H9 (cell line): ENCODE measurements at regions not wholly inside any gene's neighbourhood (a gene's known extent, or its start where the extent isn't known, plus 50 kb on each side); places are given as distances from the start of the nearest gene placed in this dataset.

Experiments used
- DNase-seq: peaks from one replicate; pipeline ENCODE4 v3.0.0-alpha.2; 2017
- H2AFZ ChIP-seq: one replicate; pipeline ENCODE4 v1.6.1; 2013; ENCODE audit warnings: mild to moderate bottlenecking, low read length, control low read depth, moderate library complexity
- H2AK5ac ChIP-seq: 2 replicates; pipeline ENCODE4 v1.6.1; 2013; ENCODE audit warnings: low read length, control low read depth, mixed read lengths; ENCODE audit not compliant: insufficient read length
- H2BK120ac ChIP-seq: one replicate; pipeline ENCODE4 v1.6.1; 2013; ENCODE audit warnings: low read depth, mild to moderate bottlenecking, low read length, control low read depth, inconsistent platforms; ENCODE audit not compliant: poor library complexity, severe bottlenecking
- H2BK12ac ChIP-seq: 2 replicates; pipeline ENCODE4 v1.6.1; 2013; ENCODE audit warnings: low read length, control low read depth, mixed read lengths, low read depth; ENCODE audit not compliant: insufficient read length
- H2BK15ac ChIP-seq: 2 replicates; pipeline ENCODE4 v1.6.1; 2013; ENCODE audit warnings: low read depth, low read length, control low read depth
- H2BK20ac ChIP-seq: one replicate; pipeline ENCODE4 v1.6.1; 2013; ENCODE audit warnings: low read depth, mild to moderate bottlenecking, low read length, control low read depth, inconsistent platforms; ENCODE audit not compliant: poor library complexity, severe bottlenecking
- H2BK5ac ChIP-seq: 2 replicates; pipeline ENCODE4 v1.6.1; 2013; ENCODE audit warnings: low read length, control low read depth, mixed read lengths; ENCODE audit not compliant: insufficient read length
- H3K14ac ChIP-seq: 2 replicates; pipeline ENCODE4 v1.6.1; 2013; ENCODE audit warnings: low read length, control low read depth; ENCODE audit not compliant: insufficient read depth
- H3K18ac ChIP-seq: 2 replicates; pipeline ENCODE4 v1.6.1; 2013; ENCODE audit warnings: low read depth, mild to moderate bottlenecking, mixed read lengths, low read length, control low read depth; ENCODE audit not compliant: insufficient read length
- H3K23ac ChIP-seq: 2 replicates; pipeline ENCODE4 v1.6.1; 2013; ENCODE audit warnings: low read length, control low read depth, mixed read lengths, low read depth; ENCODE audit not compliant: insufficient read length
- H3K23me2 ChIP-seq: 2 replicates; pipeline ENCODE4 v1.6.1; 2013; ENCODE audit warnings: low read depth, mild to moderate bottlenecking, mixed read lengths, low read length, control low read depth; ENCODE audit not compliant: insufficient read length, poor library complexity, severe bottlenecking
- H3K27ac ChIP-seq: 2 replicates; pipeline ENCODE4 v1.5.1; 2013; ENCODE audit warnings: low read length, control low read depth, mixed read lengths, low read depth; ENCODE audit not compliant: insufficient read length
- H3K27me3 ChIP-seq: 2 replicates; pipeline ENCODE4 v1.6.1; 2013; ENCODE audit warnings: low read length, control low read depth, inconsistent platforms; ENCODE audit not compliant: insufficient read depth
- H3K4ac ChIP-seq: 2 replicates; pipeline ENCODE4 v1.6.1; 2013; ENCODE audit warnings: low read depth, mild to moderate bottlenecking, control low read depth, inconsistent platforms, low read length, moderate library complexity
- H3K4me1 ChIP-seq: 2 replicates; pipeline ENCODE4 v1.6.1; 2013; ENCODE audit warnings: low read length, control low read depth, inconsistent platforms; ENCODE audit not compliant: insufficient read depth
- H3K4me2 ChIP-seq: 2 replicates; pipeline ENCODE4 v1.6.1; 2013; ENCODE audit warnings: low read length, control low read depth, mixed read lengths; ENCODE audit not compliant: insufficient read length, insufficient read depth
- H3K56ac ChIP-seq: 2 replicates; pipeline ENCODE4 v1.6.1; 2013; ENCODE audit warnings: low read depth, mild to moderate bottlenecking, mixed read lengths, low read length, control low read depth; ENCODE audit not compliant: insufficient read length
- H3K79me1 ChIP-seq: 2 replicates; pipeline ENCODE4 v1.6.1; 2013; ENCODE audit warnings: low read depth, mild to moderate bottlenecking, moderate library complexity, low read length, control low read depth, inconsistent platforms; ENCODE audit not compliant: insufficient read depth, poor library complexity, severe bottlenecking
- H3K79me2 ChIP-seq: 2 replicates; pipeline ENCODE4 v1.6.1; 2013; ENCODE audit warnings: low read length, control low read depth, inconsistent platforms; ENCODE audit not compliant: insufficient read depth
- H3K9ac ChIP-seq: 2 replicates; pipeline ENCODE4 v1.6.1; 2013; ENCODE audit warnings: low read length, control low read depth, mixed read lengths; ENCODE audit not compliant: insufficient read length; ENCODE audit errors: extremely low read depth
- H3K9me3 ChIP-seq: one replicate; pipeline ENCODE4 v1.6.1; 2013; ENCODE audit warnings: low read depth, low read length, inconsistent platforms; ENCODE audit not compliant: control insufficient read depth
- H3T11ph ChIP-seq: one replicate; pipeline ENCODE4 v1.6.1; 2013; ENCODE audit warnings: mild to moderate bottlenecking, low read length, control low read depth, inconsistent platforms
- H4K20me1 ChIP-seq: one replicate; pipeline ENCODE4 v1.6.1; 2013; ENCODE audit not compliant: control insufficient read depth, insufficient read length, insufficient read depth
- H4K5ac ChIP-seq: 2 replicates; pipeline ENCODE4 v1.6.1; 2013; ENCODE audit warnings: low read depth, mild to moderate bottlenecking, mixed read lengths, low read length, control low read depth; ENCODE audit not compliant: insufficient read length
- H4K8ac ChIP-seq: replicated peaks from 2 replicates; pipeline ENCODE4 v1.6.1; 2013; ENCODE audit warnings: low read length, control low read depth, mixed read lengths, low read depth; ENCODE audit not compliant: insufficient read length
- H4K91ac ChIP-seq: 2 replicates; pipeline ENCODE4 v1.6.1; 2013; ENCODE audit warnings: low read depth, mild to moderate bottlenecking, moderate library complexity, mixed read lengths, low read length, control low read depth; ENCODE audit not compliant: insufficient read length
- H3K27ac Mint-ChIP-seq, 3 experiments: 2 replicates in 2 of 3; 3 replicates in 1 of 3; pipeline ENCODE4 v1.8.0; 2020 to 2021; ENCODE audit warnings: mixed read lengths in 3 of 3, mild to moderate bottlenecking in 1 of 3, moderate library complexity in 1 of 3
- H3K27me3 Mint-ChIP-seq: 2 replicates; pipeline ENCODE4 v1.8.0; 2021; ENCODE audit warnings: low read depth, mild to moderate bottlenecking, moderate library complexity, mixed read lengths
- H3K36me3 Mint-ChIP-seq, 3 experiments: 2 replicates in 2 of 3; 3 replicates in 1 of 3; pipeline ENCODE4 v1.8.0; 2020 to 2021; ENCODE audit warnings: low read depth in 3 of 3, mixed read lengths in 3 of 3; ENCODE audit not compliant: insufficient read depth in 1 of 3
- H3K4me1 Mint-ChIP-seq, 2 experiments: 2 replicates each; pipeline ENCODE4 v1.8.0; 2020; ENCODE audit warnings: mixed read lengths in 2 of 2
- H3K4me3 Mint-ChIP-seq, 2 experiments: 2 replicates in 1 of 2; 3 replicates in 1 of 2; pipeline ENCODE4 v1.8.0; 2020 to 2021; ENCODE audit warnings: mild to moderate bottlenecking in 2 of 2, mixed read lengths in 2 of 2, moderate library complexity in 1 of 2
- H3K9me3 Mint-ChIP-seq, 2 experiments: 2 replicates in 1 of 2; 3 replicates in 1 of 2; pipeline ENCODE4 v1.8.0; 2020; ENCODE audit warnings: mild to moderate bottlenecking in 2 of 2, mixed read lengths in 2 of 2, moderate library complexity in 1 of 2
- CTCF ChIP-seq: fragments of 200-600 bp; sonication (generic); conservative IDR thresholded peaks from 3 replicates; pipeline ENCODE4 v1.8.0; 2021; ENCODE audit warnings: antibody characterized with exemption, mild to moderate bottlenecking
- WGBS: extraction: QIAGEN DNeasy Blood & Tissue Kit; methylation state at CpG from one replicate; pipeline ENCODE4 v1.1.7; 2013; ENCODE audit warnings: missing lambda C conversion rate, low lambda C conversion rate, mixed read lengths; ENCODE audit not compliant: insufficient read length; ENCODE audit errors: extremely low coverage; 5-methylcytosine and 5-hydroxymethylcytosine counted together

- Histone ChIP-seq H3K4me2 (no peak overlapping the region), H4K5ac (no peak overlapping the region), H3K4ac (no peak overlapping the region), H3K27ac (no peak overlapping the region), H3K9ac (no peak overlapping the region), H3T11ph (no peak overlapping the region), H2AFZ (no peak overlapping the region), H4K20me1 (no peaks in the 10 kb centered on the region), H2BK20ac (no peak overlapping the region), H4K91ac (no peak overlapping the region), H4K8ac (no peak overlapping the region), H2BK12ac (no peak overlapping the region), H2AK5ac (no peak overlapping the region), H2BK120ac (no peak overlapping the region), H2BK15ac (no peak overlapping the region), H3K79me2 (no peaks in the 10 kb centered on the region), H3K18ac (no peak overlapping the region), H3K9me3 (no peaks in the 10 kb centered on the region), H3K14ac (no peak overlapping the region), H3K56ac (no peak overlapping the region), H3K23ac (no peak overlapping the region), H3K79me1 (no peaks in the 10 kb centered on the region), H3K4me1 (no peaks in the 10 kb centered on the region), H2BK5ac (no peak overlapping the region), H3K23me2 (no peaks in the 10 kb centered on the region), H3K27me3 (no peaks in the 10 kb centered on the region)
- H3K9me3 Mint-ChIP-seq, result no peaks in the 10 kb centered on the region
- no peak overlapping the region for H3K4me3 Mint-ChIP-seq
- peak; percentile 8 for DNase-seq
- no peak for TF ChIP-seq CTCF
- peaks cover 6% of the 10 kb centered on the region for H3K27me3 Mint-ChIP-seq
- no CpG with 5 or more reads among the region's 7 CpGs for WGBS
- no peak overlapping the region for H3K27ac Mint-ChIP-seq
- H3K36me3 Mint-ChIP-seq, result no peaks in the 10 kb centered on the region
- no peaks in the 10 kb centered on the region for H3K4me1 Mint-ChIP-seq
Measured at GRCh38 chr15:31467361-31467760, 140.7 kb downstream of the KLF13 start.
